D341Med (cell line): ENCODE measurements at regions not wholly inside any gene's neighbourhood (a gene's known extent, or its start where the extent isn't known, plus 50 kb on each side); places are given as distances from the start of the nearest gene placed in this dataset.
"Not testable (repeated sequence)": the region's sequence is repeated elsewhere in the genome, so short reads cannot be mapped to it uniquely, and the experiment has no call there.

ENCODE experiments used
- DNase-seq: peaks from one replicate; pipeline ENCODE4 v3.0.0; 2012; ENCODE audit warnings: low spot score

DNA sequence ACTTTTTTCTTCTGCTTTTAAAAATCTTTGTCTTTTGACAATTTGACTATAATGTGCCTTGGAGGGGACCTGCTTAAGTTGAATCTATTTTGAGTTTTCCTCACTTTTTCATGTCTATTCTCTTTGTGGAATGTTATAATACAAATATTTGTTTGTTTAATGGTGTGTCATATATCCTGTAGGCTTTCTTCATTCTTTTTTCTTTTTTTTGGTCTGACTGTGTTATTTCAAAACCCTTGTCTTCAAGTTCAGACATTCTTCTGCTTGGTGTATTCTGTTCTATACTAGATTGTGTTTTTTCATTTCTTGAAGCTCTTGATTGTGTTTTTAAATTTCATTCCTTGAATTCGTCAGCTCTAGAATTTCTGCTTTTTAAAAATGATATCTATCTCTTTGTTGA is 228.2 kb downstream of the STK31 start:
- DNase-seq = no peak

DNA sequence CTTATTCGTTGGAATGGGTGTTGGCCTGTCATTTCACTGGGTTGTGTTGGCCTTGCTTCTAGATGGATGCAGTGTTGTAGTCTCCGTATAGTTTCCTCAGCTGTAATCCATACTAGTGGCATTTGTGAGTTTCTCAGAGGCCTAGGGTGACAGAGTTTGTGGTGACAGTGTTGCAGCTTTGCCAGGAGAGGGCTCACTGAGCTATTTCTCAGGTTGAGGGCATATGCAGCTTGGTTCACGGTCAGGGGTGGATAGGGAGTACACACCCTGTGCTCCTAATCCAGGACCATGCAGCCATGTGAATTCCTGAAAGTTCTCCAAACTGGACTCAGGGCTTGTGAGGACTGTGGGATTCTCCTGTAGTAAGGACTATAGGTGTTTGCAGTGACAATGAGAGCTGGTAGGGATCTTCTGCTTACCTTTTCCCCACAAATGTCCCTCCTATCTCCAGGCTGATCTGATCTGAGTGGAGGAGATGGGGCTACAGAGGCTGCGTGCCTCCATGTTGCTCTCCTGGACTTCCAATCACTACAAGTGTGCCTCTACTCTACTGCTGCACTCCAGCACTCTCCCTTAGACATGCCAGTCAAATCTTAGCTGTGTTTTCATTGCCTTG is 229.0 kb downstream of the STK31 start:
- DNase-seq = peak; percentile 64

DNA sequence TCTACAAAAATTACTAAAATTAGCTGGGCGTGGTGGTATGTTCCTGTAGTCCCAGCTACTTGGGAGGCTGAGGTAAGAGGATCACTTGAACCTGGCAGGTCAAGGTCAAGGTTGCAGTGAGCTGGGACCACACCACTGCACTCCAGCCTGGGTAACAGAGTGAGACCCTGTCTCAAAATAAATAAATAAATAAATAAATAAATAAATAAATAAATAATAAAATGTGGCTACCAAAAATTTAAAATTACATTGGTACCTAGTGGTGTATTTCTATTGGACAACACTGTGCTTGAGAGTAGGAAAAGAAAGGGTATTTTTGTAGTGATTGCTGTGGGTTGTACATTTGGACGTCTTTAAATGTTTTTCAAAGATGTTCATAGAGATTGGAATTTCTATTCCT is 229.7 kb downstream of the STK31 start:
- DNase-seq = not testable (repeated sequence)

DNA sequence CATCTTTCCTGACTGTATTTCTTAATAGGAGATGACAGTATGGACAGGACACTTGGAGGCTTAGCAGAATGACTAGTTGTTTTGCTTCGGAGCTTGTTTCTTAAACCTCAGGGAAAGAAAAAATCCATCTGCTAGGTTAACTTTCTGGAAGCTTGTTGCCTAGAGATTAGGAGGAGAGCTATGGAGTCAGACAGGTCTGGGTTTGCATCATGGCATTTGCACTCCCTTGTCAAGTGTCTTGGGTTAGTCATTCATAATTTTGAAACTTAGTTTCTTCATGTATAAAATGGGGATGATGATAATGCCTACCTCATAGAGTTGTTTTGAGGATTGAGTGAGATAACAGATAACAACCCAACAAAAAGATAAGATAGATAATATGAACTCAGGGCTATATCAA is 231.5 kb downstream of the STK31 start:
- no peak for DNase-seq

GRCh38 chr7:23942032-23942431 is 232.0 kb downstream of the STK31 start:
- no peak for DNase-seq

GRCh38 chr7:23944131-23944530 is 234.1 kb downstream of the STK31 start:
- no peak for DNase-seq

- no peak for DNase-seq
Observed at GRCh38 chr7:23945472-23945871, 235.5 kb downstream of the STK31 start.

DNA sequence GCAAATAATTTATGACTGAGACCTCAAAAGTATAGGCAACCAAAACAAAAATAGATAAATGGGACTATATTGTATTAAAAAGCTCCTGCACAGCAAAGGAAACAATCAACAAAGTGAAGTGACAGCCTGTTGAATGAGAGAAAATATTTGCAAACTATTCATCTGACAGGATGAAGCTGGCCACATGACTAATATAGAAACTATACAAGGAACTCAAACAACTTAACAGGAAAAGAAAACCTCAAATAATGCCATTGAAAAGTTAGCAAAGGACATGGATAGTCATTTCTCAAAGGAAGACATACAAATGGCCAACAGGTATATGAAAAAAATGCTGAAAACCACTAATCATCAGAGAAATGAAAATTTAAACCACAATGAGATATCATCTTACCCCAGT is 245.1 kb downstream of the STK31 start:
- no peak for DNase-seq

DNA sequence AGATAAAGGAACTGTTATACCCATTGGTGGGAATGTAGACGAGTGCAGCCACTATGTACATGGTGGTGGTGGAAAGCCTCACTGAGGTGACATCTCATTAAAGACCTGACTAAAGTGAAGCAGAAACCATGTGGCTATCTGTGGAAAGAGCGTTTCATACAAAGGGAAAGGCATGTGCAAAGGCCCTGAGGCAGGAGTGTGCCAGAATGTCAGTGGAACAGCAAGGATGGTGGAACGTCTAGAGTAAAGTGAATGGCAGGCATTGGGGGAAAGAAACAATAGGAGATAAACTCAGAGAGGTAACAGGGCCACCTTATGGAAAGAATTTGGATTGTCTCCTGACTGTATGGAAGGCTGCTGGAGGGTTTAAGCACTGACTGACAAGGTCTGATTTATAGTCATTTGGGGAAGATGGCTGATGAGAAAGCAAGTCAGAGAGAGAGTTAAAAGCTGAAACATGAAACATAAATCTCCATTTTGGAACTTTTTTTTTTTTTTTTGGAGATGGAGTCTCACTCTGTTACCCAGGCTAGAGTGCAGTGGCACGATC is 245.7 kb downstream of the STK31 start:
- DNase-seq = no peak

DNA sequence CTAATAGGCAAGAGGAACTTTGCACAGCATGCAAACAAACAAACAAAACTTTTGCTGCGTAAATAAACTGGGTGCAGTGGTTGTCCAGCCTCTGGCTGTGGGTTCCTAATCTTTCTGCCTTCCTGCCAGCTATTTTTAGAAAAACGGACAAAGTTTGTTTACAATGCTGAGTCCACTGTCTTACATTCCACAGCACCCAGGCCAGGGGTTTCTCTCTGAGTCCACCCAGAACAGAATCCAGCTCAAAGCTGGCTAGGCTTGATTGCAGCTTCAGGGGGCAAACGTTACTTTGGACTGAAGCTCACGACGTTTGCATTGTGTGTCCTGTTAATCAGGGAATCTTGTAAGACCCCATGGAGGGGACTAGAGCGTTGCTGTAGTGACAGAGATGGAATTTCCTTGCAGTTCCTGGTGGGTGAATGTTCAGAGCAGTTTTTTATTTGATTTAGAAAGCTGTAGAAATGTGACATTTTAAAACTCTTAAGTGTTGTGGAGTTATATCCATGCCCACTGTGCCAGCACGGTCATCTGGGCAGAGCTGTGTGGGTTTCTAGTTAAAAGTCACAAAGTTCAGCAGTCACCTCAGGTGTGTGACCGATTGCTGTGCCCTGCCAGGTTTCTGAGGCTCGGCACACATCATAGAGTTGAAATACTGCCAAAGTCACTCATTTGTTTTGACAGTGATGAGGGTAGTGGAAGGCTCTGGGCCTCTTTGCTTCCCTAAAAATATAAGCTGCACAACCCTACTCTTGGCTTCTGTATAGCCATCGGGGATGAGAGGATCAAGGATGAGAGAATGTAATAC is 247.0 kb downstream of the STK31 start:
- DNase-seq = no peak

DNA sequence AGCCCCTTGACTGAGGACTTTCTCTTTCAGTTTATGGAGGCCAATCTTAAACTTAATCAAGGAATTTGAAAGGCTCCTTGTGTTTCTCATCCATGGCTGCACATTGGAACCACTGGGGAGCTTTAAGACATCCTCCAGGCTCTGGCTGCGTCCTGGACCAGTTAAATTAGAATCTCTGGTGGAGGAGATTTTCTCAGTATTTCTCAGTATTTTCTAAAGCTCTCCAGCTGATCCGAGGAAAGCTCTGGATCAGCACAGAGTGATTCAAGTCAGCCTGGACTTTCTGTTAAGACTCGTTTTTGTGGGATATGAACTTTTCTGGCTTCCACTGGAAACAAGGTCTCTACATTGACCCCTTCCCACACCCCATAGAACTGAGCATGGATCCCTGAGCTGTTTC is 249.8 kb downstream of the STK31 start:
- DNase-seq = no peak

GRCh38 chr7:23960361-23960760 is 250.3 kb downstream of the STK31 start:
- DNase-seq = no peak

DNA sequence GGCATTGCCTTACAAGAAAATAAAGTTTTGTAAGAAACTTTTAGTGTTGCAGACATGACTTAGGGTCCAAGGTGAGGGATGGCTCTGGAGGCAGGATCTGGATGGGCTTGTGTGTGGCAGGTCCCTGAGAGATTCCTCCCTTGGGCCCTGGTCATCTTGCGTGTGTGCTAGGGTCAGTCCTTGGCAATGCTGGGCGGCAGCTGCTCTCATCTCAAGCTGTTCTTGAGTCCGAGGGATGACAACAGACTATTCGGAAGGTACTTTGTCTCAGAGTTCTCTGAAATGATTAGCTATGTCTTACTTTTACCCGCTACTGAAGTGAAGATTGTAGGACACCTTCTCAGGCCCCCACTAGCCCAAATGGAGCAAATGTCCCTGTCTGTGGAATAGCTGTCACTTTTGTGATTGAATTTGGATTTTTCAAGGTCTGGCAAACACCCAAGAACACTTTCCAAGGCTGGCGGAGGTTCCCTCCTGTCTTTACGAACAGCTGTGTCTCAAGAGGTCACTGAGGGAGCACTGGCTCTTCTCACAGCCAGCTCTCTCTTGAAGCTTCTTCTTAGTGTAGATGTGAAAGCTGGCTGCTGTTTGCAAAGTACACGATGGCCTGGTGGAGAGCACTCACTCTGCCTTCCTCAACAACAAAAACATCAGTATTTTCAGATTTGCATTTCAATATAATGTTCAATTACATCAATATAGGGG is 253.6 kb downstream of the STK31 start:
- DNase-seq = no peak

- DNase-seq = no peak
Observed at GRCh38 chr7:23964715-23965114, 254.7 kb downstream of the STK31 start.

DNA sequence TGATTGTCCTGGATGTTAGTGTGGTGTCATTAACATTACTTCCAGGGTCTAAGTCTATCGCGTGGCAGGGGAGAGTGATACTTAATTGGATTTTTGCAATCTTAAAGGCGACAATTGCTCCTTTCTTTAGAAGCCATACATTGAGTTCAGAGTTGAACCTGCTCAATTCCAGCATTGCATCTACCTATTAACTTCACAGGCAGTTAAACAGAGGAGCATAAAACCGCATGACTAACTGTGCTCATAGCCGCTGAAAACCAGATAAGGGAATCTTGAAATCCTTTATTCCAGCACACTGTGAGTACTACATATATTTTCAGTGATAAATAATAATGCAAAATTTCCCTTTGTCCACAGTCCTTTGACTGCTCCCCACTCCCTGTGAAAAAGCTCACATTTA is 255.3 kb downstream of the STK31 start:
- no peak for DNase-seq

DNA sequence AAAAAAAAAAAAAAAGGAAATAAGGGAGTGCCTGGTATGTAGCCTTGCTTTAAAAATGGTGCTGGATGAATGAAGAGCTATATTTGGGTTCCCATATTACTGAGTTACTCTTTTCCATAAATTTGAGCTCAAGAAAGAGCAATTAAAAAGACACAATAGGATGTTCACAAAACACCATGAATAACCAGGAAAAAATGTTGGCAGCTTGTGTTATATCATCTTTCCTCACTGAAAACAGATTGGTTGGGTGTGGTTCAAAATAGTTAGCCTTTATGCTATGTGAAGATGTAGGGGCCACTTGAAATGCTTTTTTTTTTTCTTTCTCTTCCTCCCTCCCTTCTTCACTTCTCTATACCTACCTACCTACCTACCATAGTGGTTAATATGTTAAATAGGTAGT is 256.9 kb downstream of the STK31 start:
- no peak for DNase-seq

- no peak for DNase-seq
Observed at GRCh38 chr7:23967949-23968599, 258.1 kb downstream of the STK31 start.

GRCh38 chr7:23968791-23969190 is 258.8 kb downstream of the STK31 start:
- no peak for DNase-seq

DNA sequence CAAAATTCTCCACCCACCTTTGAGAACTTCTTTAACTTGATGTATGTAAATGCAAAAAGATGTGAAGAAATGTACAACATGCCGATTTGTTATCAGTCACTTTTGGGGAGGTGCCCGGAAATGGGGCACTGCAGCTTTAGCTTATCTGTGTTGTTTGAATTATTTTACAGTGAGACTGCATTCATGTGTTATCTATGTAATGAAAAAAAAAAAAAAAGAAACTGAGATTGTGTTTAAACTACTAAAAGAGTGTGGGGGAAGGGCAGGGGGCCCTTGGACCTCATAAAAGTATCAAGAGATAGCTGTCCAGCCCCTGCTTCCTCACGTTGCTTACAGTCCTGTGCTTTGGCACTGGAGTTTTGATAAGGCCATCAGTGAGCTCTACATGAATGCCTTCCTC is 259.4 kb downstream of the STK31 start:
- DNase-seq = no peak

DNA sequence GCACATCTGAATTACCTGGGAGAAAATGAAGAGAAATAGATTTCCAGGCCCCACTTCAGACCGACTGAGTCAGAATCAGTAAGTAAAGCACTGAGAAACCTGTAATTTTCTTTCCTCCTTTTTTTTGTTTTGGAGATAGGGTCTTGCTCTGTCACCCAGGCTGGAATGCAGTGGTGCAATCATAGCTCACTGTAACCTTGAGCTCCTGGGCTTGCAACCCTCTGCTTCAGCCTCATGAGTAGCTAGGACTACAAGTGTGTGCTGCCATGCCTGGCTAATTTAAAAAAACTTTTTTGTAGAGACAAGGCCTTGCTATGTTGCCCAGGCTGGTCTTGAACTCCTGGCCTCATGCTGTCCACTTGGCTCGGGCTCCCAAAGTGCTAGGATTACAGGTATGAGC is 260.2 kb downstream of the STK31 start:
- no peak for DNase-seq

DNA sequence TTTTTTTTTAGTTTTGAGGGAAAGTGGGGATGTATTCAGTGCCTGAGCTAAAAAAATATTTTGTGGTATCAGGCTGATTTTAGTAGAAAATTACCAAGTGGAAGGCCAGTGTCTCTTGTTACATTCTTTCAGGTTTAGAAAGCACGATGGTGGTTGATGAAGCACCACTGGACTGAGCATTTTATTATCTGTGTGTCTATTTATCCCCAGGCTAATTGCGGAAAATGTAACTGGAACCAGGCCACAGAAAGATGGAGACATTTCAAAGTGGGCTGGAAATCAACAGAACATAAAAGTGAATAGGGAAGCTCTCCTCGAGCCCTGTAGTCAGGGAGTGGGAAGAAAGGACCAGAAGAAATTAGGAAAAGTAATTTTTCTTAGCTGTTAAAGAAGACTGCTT is 261.0 kb downstream of the STK31 start:
- DNase-seq = no peak

DNA sequence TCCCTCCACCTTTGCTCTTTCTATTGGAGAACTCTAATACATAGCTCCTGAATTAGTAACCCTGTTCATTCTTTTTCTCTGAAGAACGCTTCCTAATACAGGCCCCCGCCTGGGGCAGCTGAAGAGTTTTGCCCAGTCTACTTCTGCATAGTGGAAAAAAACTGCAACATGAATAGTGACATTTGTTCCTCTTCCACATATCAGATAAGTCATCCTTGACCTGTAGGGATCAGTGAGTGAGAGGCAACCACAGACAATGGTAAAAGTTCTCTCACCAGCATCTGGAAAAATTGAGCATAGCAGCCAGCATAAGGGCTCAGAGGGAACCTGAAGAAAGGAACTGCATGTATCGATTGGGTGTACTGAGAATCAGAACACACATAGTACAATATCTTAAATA is 262.0 kb downstream of the STK31 start:
- no peak for DNase-seq

- no peak for DNase-seq
Observed at GRCh38 chr7:23973264-23973663, 263.2 kb downstream of the STK31 start.
